HG03097 (cell line): ENCODE measurements at regions not wholly inside any gene's neighbourhood (a gene's known extent, or its start where the extent isn't known, plus 50 kb on each side); places are given as distances from the start of the nearest gene placed in this dataset.

Experiments
- ATAC-seq: cut with Tn5 transposase; IDR thresholded peaks from one replicate; pipeline ENCODE4 v1.9.1; 2021; ENCODE audit not compliant: unreplicated experiment, low FRiP score

DNA sequence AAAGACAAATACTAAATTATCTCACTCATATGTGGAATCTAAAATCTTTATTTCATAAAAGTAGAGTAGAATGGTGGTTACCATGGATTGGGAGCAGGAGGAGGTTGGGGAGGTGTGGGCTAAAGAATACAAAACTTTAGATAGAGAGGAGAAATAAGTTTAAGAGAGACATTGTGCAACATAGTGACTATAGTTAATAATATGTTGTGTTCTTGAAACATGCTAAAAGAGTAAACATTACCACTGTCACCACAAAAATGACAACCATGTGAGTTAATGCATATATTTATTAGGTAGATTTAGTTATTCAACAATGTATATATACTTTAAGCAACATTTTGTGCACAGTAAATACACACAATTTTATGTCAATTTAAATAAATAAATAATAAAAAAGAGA is 128.5 kb upstream of the COL3A1 start:
- no peak for ATAC-seq

DNA sequence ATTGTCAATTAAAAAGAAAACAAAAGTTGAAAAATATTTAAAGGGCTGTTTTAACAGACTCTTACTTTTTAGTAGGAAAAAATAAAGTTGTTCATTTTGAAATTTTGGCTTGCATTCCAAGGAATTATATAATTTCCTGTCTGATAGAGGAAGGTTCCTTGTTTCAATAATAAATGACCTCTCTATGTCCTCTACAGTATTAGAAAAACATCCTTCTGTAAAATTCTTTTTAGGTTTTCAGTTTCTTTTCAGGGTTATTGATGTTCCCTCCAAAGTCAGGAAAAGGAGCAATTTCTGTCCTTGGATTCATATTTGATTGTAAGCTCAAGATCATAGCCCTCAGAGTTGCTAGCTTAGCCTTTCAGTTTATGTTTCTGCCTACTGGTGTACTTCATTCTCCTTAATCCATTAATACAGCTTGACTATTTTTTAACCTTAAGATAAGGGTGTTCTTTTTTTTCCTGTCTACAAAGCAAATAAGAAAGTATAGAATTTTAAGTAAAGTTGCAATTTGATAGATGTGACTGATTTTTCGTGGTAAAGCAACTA is 125.2 kb upstream of the COL3A1 start:
- ATAC-seq = no peak

DNA sequence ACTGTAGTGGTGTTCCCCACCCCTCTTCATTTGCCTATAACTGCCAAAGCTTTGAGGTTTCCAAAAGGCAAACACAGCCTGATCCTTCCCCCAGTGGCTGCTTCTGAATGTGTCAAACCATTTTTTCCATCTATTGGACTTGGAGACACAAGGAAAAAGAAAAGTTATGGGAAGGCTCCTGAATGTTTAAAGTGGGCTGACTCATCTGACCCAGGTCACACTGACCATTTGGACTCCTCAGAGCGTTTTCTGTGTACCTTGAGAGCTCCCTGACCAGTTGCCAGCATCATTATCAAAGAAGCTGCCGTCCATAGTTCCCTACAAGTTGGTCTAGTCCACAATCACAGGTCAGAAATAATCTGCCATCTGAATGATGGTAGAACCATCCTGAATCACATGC is 123.4 kb upstream of the COL3A1 start:
- no peak for ATAC-seq

DNA sequence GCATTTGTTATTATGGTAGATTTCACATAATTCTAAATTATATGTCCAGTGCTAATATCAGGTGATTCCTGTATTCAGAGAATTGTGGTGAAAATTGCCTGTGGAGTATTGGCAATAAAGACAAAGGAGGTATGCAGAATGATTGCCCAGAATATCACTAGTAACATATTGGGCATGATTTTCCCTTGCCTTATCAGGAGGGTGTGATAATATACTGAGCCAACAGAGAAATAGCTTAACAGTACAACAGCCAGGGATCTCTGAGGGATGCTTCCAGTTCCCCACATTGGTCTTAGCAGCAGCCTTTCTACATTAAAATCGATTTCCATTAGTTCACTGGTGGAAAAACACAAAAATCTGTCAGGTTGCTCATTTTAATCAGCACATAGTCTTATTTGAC is 122.9 kb upstream of the COL3A1 start:
- no peak for ATAC-seq

DNA sequence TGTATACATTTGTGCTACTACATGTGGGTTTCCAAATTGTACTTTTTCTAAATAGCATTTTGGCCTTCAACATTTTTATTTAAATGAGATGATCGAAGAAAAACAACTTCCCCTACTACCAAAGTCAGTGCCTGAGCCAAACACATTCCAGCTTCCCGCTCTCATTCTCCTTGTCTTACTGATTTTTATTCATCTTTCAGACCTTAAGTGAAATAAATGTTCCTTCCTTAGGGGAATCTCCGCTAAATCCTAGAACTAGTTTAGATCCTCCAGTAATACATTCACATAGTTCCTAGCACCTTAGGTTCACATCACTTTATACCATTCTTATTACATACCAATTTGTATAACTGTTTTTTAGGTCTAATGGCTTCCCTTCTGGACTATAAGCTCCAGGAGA is 122.3 kb upstream of the COL3A1 start:
- ATAC-seq = no peak

DNA sequence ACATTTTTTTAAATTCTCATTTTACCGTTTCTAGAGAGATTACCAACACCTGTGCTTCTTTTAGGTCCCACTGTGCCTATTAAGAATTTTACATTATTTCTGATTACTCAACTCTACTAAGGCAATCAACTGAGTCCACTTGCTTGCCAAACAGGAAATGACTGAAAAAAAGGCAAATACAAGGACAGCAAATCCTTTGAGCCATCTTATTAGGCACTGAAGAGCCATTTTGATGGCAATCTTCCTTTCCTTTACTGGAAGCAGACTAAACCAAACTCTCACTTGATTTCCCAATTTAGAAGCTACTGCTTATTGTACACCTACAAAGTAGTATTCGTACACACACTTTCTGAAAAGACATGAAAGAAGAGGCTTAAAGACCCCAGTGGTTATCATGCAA is 121.4 kb upstream of the COL3A1 start:
- no peak for ATAC-seq

DNA sequence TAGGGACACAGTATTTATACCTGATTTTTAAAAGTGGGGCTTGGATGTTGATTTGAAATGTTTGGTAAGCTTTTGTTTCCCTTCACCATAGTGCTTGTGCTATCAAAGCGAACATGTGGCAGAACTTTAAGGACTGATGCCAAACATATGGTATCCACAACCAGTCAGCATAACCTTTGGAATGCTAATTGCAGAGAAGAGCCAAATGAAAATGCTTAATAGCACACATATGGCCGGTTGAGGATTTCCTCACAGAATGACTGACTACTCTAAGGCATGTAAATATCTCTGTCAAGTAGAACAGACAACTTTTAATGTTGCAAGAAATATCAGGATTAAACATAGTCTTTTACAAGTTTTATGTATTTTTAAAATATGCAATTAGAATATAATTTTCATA is 120.9 kb upstream of the COL3A1 start:
- no peak for ATAC-seq

DNA sequence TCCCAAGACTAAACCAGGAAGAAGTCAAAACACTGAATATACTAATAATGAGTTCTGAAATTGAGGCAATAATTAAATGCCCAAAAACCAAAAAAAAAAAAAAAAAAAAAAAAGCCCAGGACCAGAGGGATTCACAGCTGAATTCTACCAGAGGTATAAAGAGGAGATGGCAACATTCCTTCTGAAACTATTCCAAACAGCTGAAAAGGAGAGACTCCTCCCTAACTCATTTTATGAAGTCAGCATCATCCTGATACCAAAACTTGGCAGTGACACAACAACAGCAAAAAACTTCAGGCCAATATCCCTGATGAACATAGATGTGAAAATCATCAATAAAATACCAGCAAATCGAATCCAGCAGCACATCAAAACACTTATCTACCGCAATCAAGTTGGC is 108.5 kb upstream of the COL3A1 start:
- ATAC-seq = no peak

DNA sequence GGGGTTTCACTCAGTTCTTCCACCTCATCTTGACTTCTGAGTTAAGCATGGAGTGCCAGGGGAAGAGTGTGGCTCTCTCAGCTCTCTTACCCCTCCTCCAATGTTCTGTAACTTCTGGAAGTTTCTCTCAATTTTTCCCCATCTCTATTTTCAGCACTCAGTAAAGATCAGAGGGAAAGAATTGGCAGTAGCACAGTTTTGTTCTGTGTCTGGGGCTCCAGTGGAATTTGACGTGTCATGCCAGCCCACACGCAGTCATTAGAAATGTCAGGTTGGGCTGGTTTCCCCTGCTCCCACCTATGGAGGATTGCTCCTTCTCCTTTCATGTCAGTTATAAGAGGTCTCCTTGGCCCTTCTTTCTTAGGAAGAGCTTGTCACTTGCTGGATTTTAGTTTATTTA is 104.6 kb upstream of the COL3A1 start:
- ATAC-seq = no peak

DNA sequence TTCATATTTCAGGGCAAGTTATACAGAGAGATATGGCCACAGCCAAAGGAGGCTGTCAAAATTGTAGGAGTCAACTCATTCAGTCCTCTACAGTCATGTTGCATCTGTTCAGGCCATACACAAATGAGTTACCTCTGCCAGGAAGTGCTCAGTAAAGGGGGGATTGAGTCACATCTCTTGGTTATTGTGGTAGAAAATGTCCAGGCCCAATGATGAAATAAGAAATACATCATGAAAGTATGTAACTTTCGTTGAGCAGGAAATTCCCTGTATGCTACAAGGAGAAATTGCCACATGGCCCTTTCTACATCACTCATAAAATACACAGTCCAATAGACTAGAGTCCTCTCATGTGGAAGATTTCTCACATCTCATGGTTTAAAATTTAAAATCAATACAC is 103.9 kb upstream of the COL3A1 start:
- ATAC-seq = no peak

DNA sequence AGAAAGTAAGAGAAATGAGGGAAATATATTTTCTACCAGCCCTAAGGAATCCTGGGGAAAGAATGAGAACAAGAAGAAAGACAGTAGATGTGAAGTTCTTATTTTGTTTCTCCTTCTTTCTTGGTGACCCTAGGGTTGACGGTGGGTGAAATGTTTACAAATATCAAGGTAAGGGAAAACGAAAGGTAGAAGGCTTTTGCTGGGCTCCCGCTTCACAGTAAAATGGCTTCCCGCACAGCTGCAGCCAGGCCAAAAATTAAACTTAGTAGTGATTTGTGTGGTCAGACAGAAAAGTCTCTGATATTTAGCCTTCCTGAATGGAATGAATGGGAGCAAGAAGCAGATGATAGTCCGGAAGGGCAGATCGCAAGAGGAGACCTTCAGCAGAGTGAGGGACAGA is 99.1 kb upstream of the COL3A1 start:
- ATAC-seq = no peak

DNA sequence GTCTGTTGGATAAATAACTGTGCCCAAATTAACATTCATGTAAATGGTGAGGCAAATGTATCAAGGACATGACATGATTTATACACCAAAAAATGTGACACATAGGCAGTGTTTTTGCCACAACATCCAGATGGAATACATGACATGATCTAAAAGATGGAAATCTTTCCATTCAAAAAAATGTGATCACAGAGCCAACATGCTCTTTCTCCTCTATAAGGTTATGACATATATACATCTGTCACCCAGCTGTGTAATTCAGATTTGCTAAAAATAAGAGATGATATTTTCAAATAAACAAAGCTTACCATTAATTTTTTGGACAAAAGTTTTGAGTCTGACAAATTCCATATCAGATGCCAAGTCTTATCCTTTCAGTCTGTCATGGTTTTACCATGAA is 95.5 kb upstream of the COL3A1 start:
- ATAC-seq = no peak

DNA sequence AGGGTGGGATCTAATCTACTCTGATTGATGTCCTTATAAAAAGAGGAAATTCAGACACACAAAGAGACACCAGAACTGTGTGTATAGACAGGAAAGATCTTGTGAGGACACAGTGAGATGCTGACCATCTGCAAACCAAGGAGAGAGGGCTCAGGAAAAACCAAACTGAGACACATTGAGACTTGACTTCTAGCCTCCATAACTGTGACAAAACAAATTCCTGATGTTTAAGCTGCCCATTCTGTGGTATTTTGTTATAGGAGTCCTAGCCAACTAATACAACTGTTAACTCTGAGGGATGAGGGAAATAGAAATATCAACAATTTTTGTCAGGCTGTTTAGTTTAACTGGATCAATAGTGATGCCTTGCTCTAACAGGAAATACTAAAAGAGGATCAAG is 93.4 kb upstream of the COL3A1 start:
- ATAC-seq = no peak

DNA sequence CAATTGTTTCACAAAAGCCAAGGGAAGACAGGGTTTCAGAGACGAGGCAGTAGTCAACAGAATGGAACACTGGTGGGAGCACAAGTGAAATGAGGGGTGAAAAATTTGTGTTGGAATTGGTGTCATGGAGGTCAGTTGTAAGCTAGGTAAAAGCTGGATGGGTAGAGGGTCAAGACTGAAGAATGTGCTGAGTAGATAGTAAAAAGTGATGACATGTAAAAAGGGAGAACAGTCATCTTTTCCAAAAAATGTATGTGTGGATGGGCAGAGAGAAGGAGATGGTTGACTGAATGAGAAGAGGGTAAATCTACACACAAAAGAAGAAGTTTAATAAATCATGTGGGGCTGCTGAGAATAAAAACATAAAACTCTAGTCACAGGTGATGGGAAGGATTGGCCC is 92.7 kb upstream of the COL3A1 start:
- ATAC-seq = no peak

DNA sequence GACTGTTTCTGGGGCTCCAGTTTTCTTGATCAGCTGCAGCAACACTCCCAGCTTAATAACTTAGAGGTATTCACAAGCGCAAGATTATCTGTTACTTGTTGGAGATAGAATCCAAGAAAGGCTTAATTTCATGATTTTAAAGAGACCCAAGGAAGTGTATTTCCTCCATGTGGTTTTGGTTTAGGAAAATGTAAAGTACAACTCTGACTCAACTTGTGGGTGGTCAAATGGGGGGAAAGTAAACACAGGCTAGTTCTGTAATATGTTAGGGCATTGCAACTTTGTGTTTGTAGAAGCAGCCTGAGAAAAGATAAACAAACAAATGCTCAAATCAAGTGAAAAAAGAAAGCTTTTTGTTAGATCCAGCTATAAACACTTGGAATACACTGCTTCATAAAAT is 90.1 kb upstream of the COL3A1 start:
- no peak for ATAC-seq

DNA sequence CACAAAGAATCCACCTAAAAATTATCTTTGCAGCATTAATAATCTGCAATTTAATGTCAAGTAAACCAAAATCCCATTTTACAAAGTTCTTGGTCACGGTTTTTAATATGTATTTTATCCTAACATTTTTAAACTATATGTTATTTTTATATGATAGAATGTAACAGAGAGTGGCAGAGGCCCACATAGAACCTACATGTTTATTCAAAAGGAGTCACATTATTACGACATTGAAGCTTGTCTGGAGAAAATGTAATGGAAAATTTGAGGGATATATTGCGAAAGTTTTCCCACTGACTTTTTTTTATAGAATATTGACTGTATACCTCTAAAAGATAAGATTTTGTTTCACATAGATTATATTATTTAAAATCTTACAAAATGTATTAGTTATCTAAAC is 89.7 kb upstream of the COL3A1 start:
- ATAC-seq = no peak

DNA sequence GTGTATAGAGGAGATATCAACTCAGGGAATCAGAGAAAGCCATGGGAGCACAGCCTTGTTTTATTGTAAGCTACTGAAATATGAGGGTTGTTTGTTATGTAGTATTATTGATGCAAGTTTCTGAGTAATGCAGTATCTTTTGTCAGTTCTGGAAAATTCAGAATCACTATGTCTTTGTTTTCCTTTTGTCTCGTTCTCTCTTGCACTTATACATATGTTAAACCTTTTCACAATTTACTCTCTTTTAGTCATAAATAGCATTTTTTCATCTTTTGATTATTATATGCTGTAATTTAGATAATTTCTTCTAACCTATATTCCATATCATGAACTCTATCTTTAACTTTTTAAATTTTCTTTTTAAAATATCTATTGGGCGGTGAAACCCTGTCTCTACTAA is 85.0 kb upstream of the COL3A1 start:
- ATAC-seq = no peak

DNA sequence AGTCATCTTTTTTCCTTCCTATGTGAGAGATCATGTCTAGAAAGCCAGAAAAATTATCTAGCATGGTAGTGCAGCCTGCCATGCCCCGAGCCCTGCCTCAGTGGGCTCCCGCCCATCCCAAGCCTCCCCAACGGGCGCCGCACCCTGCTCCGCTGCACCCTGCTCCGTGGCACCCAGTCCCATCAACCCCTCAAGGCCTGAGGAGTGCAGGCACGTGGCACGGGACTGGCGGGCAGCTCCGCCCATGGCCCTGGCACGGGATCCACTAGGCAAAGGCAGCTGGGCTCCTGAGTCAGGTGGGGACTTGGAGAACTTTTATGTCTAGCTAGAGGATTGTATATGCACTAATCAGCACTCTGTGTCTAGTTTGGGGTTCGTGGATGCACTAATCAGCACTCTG is 83.4 kb upstream of the COL3A1 start:
- ATAC-seq = no peak

DNA sequence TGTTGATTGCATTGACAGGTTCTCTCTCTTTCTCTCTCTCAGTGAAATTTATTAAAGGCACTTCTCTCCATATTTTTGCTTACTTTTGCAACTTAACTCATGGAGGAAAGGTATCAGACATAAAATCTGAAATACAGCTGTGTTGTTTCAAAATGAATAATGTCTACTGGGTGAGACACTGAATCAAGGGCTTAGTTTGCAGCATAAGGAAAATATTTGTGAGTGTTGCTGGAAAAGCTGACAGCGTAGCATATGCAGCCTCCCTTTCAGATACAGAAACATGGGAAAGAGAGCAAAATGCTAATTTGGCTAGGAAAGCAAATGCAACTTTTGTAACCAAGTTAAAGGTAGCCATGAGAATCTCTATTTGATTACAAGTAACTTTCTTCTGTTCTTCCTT is 81.5 kb upstream of the COL3A1 start:
- no peak for ATAC-seq

DNA sequence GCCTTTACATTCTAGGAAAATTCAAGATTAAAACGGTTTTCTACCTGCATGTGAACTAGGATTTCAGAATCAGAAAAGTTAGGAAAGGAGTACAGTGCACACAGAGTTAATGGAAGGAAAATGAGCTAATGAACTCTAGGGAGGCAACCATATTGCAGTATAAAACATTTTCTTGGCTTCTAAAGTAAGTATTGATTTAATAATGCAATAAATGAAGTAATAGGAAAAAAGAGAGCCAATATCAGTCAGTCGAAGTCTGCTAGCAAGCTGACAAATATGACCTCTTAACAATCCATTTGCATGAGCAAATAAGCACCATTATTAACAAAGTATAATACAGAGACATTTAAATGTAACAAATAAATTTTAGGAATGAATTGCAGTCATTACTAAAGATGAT is 80.2 kb upstream of the COL3A1 start:
- ATAC-seq = no peak

DNA sequence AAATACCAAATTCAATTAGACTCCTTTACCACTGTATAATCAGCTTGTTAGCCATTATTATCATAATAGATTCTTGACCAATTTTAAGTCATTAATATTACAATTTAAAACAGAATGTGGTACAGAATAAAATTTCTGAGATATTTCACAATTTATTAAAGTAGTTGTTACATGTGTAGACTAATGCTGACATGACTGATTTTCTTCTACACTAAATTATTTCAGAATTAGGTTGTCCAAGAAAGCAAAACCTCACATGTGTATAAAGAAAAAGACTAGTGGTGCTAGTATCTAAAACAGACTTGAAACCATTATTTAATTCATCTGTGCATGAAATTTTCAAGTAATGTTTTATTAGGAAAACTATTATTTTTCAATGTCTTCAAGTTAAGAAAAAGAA is 79.2 kb upstream of the COL3A1 start:
- no peak for ATAC-seq

DNA sequence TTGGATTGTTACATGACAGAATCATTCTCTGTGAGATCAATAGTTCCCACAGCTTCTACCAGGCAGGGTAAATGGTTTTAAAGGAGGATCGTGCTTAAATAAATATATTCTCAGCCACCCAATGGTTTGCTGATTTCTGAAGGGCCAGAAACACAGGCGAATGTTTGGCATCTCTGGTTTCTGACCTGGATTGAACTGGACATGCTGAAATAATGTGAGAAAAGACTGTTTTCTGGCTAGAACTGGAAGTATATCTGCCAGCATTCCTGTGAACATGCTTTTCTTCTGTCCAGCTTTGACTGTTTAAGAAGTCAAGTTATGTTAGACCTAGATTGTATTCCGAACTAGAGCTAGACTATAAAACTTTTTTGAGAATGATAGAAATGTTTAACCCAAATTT is 77.1 kb upstream of the COL3A1 start:
- no peak for ATAC-seq

DNA sequence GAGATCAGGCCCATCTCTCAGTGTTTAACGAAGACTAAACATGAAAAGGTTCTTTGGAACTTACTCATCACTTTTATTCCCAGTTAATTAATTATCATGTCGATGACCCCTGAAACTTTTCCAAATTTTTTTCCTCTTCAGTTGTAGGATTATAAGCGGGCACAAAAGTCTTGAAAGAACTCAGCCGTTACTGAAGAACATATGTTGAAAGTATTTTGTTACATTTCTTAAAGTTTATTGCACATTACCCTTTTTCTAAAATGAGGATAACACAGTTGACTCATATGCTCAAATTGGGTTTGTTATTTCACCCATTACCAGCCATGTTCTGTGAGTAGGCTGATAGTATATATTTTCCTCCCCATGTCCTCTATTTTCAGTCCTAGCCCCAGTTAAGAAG is 75.9 kb upstream of the COL3A1 start:
- ATAC-seq = no peak
